Transverse colon (tissue), 3 donors: ENCODE measurements at regions not wholly inside any gene's neighbourhood (a gene's known extent, or its start where the extent isn't known, plus 50 kb on each side); places are given as distances from the start of the nearest gene placed in this dataset.

ENCODE experiments used
- POLR2A ChIP-seq: fragments of 450-650 bp; IDR thresholded peaks from one replicate; pipeline ENCODE4 v1.6.1; 2016; ENCODE audit warnings: antibody characterized with exemption, mild to moderate bottlenecking, moderate library complexity
- TF ChIP-seq, protein P1 (sequence below), 5 experiments: fragments of 200-600 bp in 3 of 5; fragments of 450-650 bp in 2 of 5; sonication (generic) in 3 of 5; IDR thresholded peaks; 1 replicate in 2 of 5; 2 replicates in 3 of 5; pipeline ENCODE4 v1.5.1; 2016 to 2017; ENCODE audit warnings: antibody characterized with exemption in 5 of 5, inconsistent platforms in 3 of 5, mild to moderate bottlenecking in 2 of 5, moderate library complexity in 1 of 5

DNA sequence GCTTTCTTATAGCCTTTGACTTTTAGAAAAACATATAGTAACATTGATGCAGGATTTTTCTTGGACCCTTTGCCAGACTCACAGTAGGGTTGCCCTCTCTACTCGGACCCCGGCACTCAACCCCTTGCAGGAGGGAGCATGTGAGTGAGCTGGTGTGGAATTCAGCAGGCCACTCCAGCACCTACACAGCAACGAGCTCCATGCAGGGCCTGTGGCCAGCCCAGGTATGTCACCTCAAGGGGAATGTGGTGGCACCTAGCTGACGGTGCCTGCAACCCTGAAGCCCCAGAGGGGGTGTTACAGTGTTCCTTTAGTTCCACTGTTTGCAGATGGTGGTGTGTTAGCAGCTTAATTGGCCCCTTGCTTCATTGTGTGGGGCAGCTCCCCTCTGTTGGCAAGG, 414.9 kb downstream of the KCNJ2 start:
- no peak for TF ChIP-seq POLR2A
- TF ChIP-seq, protein P1, sequence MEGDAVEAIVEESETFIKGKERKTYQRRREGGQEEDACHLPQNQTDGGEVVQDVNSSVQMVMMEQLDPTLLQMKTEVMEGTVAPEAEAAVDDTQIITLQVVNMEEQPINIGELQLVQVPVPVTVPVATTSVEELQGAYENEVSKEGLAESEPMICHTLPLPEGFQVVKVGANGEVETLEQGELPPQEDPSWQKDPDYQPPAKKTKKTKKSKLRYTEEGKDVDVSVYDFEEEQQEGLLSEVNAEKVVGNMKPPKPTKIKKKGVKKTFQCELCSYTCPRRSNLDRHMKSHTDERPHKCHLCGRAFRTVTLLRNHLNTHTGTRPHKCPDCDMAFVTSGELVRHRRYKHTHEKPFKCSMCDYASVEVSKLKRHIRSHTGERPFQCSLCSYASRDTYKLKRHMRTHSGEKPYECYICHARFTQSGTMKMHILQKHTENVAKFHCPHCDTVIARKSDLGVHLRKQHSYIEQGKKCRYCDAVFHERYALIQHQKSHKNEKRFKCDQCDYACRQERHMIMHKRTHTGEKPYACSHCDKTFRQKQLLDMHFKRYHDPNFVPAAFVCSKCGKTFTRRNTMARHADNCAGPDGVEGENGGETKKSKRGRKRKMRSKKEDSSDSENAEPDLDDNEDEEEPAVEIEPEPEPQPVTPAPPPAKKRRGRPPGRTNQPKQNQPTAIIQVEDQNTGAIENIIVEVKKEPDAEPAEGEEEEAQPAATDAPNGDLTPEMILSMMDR (IDR thresholded peaks at IDR 0.05): no peak
